Activated naive CD4-positive, alpha-beta T cell (primary cell): ENCODE measurements at regions not wholly inside any gene's neighbourhood (a gene's known extent, or its start where the extent isn't known, plus 50 kb on each side); places are given as distances from the start of the nearest gene placed in this dataset.
"Not testable (repeated sequence)": the region's sequence is repeated elsewhere in the genome, so short reads cannot be mapped to it uniquely, and the experiment has no call there.

ENCODE experiments used
- DNase-seq, 4 experiments: peaks; one replicate each; lab custom pipeline; 2025; lab: John Stamatoyannopoulos, UW

DNA sequence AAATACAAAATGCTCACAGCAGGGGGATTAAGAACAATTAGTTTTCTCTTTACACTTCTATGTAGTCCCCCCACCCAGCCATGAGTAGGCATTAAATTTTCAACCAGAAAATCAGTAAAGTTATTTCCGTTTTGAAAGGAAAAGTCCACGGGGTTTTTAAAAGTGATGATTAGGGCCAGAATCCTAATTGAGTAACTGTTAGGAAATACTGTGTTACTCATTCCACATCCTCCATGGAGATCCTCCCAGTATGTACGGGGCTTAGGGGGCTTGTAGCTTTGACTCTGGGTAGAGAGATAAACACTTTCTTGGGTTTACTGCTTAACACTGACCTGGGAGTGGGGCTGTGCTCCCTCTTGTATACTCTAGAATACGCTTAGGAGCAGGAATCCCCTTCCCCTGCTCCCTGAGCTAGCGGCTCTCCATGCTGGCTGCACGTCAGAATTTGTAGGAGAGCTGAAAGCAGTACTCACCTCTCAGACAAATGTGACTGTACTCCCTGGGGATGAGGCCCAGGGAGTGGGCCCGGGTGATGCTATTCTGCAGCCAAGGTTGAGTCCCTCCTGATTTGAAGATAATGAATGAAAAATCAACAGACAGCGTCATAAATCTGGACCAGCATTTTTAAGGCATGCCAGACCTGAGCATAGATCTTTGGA lies 100.5 kb downstream of the SLC4A3 start:
- no peak for DNase-seq

- no peak for DNase-seq
Measured at GRCh38 chr2:219728991-219729487, 101.6 kb downstream of the SLC4A3 start.

GRCh38 chr2:219731173-219731572 lies 103.7 kb downstream of the SLC4A3 start:
- DNase-seq = no peak

GRCh38 chr2:219733106-219733505 lies 105.7 kb downstream of the SLC4A3 start:
- DNase-seq = no peak

DNA sequence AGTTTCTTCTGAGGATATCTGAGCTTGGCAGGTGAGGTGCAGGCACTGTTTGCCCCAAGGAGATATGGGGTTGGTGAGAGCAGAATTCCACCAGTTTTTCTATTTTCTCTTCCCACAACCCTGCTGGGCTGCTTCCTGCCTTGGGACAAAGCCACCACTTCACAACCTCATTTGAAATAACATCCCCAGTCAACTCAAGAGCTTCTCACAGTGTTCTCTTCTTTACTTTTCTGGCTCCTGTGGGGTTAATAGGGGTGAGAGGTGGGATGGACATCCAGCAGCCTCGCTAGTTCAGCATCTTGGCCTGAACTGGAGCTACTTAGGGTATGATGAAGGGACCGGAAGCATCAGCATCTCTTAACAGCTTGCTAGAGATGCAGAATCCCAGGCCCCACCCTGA lies 106.3 kb downstream of the SLC4A3 start:
- no peak for DNase-seq

GRCh38 chr2:219736209-219736608 lies 108.8 kb downstream of the SLC4A3 start:
- DNase-seq = no peak

- no peak for DNase-seq
Measured at GRCh38 chr2:219737270-219737691, 109.9 kb downstream of the SLC4A3 start.

DNA sequence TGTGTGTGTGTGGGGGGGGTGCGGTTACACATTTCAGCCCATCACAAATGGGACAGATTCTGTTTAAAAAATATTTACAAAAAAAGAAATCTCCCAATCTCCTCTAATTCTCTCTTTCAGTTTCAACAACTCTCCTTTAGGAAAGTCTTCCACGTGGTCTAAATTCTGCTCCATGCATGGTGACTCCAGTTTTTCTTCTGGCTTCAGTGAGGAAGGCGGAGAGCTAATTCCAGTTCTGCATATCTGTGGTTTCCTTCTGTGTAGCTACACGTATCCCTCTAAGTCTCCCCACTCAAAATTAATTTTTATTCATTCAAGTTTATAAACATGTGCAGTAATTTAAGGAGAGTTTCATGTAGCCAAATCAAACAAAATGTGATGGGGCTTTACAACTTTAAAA lies 111.6 kb downstream of the SLC4A3 start:
- no peak for DNase-seq

- DNase-seq = no peak
Measured at GRCh38 chr2:219739866-219740440, 112.5 kb downstream of the SLC4A3 start.

DNA sequence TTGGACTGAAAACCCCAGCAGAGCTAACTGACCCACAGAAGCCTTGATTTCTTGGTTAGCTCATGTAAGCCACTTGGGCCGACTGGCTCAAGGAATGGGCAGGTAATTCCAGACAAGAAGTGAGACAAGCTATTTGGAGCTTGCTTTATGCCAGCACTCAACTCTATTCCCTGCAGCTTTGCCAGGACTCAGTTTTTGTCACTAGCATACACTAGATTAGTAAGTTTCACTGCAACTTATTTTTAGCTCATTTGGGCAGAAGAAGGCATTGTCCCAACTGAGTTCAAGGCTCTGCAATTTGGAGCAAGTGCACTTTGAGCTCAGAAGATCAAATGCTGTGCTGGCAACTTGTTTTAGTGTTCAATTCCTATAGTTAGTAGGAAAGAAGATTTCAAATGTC lies 116.1 kb downstream of the SLC4A3 start:
- DNase-seq = no peak

GRCh38 chr2:219744066-219744465 lies 116.6 kb downstream of the SLC4A3 start:
- DNase-seq = no peak

DNA sequence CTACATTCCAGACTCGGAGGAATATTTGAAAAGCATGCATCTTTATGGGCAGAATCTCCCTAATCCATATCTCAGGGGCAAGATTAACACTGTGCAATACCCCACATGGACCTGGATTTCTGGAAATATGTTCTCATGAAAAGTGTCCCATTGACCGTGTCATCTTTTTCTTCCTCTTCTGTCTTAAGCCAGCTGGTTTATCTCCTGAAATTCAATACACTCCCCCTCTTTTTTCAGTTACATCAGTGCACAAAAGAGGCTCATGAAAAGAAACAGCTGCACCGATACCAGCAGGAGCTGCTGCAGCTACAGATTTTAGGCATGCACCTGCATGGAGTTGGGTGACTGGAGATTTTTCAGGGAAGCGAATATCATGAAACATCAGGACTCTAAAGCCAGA lies 117.2 kb downstream of the SLC4A3 start:
- DNase-seq = no peak

- DNase-seq = no peak
Measured at GRCh38 chr2:219747637-219748036, 120.2 kb downstream of the SLC4A3 start.

DNA sequence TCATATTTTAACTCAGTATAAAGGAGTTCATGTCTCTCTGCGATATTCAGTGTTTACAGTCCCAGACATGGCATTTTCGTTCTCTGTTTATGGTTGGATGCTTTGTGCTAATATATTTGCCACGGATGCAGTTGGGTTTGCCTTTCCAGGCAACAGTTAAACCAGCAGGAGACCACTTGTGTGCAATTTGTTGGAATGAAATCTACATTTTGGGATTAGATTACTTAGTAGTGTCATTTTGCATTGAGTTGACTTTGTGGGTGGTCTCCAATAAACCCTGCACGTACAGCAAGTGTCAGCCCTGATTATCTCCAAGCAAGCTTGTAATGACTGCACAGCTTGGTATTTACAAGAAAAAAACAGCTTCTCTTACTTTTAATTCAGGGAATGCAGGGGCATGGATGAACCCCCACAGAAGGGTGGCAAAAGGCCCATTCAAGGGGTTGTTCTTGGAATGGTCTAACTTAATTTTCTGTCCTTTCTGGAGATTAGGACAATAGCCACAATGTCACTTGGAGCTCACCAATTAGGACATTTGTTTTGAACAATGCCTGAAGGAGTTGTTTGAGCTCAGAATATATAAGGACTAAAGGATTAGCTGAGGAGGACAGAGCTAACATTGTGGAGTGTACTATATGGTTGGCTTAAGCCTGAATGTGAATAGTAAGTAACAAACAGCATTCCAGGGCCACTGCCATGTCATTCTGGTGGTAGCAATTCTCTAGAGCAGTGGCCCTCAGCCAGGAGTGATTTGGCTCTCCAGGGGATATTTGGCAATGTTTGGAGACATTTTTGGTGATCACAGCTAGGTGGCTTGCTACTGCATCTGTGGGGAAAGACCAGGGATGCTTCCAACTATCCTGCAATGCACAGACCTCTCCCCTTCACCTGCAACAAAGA lies 121.5 kb downstream of the SLC4A3 start:
- no peak for DNase-seq

- DNase-seq = not testable (repeated sequence)
Measured at GRCh38 chr2:219751121-219751520, 123.7 kb downstream of the SLC4A3 start.

DNA sequence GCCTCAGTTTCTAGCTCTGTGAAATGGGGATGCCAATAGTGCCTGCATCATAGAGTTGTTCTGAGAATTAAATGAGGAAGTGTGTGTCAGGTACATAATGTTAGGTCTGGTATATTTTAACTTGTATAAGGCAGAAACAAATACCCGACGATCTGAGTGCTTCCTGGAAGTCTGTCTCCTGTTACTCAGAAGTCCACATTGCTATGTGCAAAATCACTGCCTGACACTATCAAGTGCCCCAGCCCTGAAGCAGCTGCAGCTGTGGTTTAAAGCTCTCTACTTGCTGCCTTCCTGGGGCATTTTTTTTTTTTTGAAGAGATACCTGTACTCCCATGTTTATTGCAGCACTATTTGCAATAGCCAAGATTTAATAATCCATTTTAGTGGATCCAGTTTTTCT lies 125.3 kb downstream of the SLC4A3 start:
- no peak for DNase-seq

- no peak for DNase-seq
Measured at GRCh38 chr2:219758907-219759680, 131.7 kb downstream of the SLC4A3 start.

DNA sequence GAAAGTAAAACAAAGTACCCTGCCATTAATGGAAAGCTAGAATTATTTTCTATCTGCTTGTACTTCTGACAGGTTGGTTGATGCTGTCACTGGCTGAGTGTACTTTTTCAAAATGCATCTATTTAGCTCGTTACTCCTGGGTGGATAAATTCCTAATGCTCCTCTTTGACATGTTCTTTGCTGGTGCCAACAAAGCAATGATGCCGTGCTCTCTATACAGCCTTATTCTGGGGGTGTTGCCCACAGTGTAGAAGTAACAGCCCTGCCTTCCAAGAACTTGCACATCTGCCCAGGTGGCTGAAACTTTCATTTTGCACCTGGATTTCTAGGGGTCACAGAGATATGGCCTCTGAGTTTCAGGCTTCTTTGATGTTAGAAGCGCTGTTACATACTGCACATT lies 132.4 kb downstream of the SLC4A3 start:
- DNase-seq = no peak

GRCh38 chr2:219765231-219765911 lies 137.9 kb downstream of the SLC4A3 start:
- no peak for DNase-seq

GRCh38 chr2:219766658-219767057 lies 139.2 kb downstream of the SLC4A3 start:
- DNase-seq = no peak

GRCh38 chr2:219769090-219769910 lies 141.9 kb downstream of the SLC4A3 start:
- DNase-seq = no peak
